Progenitor cell of endocrine pancreas (in vitro differentiated cells): ENCODE measurements at regions not wholly inside any gene's neighbourhood (a gene's known extent, or its start where the extent isn't known, plus 50 kb on each side); places are given as distances from the start of the nearest gene placed in this dataset.

Experiments used
- DNase-seq: peaks from one replicate; pipeline ENCODE4 v3.0.0; 2021; ENCODE audit warnings: low spot score; ENCODE audit not compliant: unreplicated experiment
- H3K27ac Mint-ChIP-seq: 2 replicates; pipeline ENCODE4 v1.8.0; 2021; ENCODE audit warnings: mild to moderate bottlenecking, moderate library complexity, mixed read lengths
- H3K27me3 Mint-ChIP-seq: 2 replicates; pipeline ENCODE4 v1.8.0; 2021; ENCODE audit warnings: mixed read lengths
- H3K36me3 Mint-ChIP-seq: 2 replicates; pipeline ENCODE4 v1.8.0; 2022; ENCODE audit warnings: mixed read lengths; ENCODE audit not compliant: insufficient read depth
- H3K4me1 Mint-ChIP-seq: 2 replicates; pipeline ENCODE4 v1.8.0; 2021; ENCODE audit warnings: low read depth, mixed read lengths
- H3K4me3 Mint-ChIP-seq: 2 replicates; pipeline ENCODE4 v1.8.0; 2021; ENCODE audit warnings: low read depth, mild to moderate bottlenecking, moderate library complexity, mixed read lengths
- H3K9me3 Mint-ChIP-seq: 2 replicates; pipeline ENCODE4 v1.8.0; 2021; ENCODE audit warnings: low read depth, mixed read lengths
- CTCF ChIP-seq: fragments of 200-600 bp; sonication (generic); IDR thresholded peaks from one replicate; pipeline ENCODE4 v1.5.0; 2021; ENCODE audit warnings: antibody characterized with exemption, mild to moderate bottlenecking; ENCODE audit not compliant: unreplicated experiment

- no peak overlapping the region for H3K27ac Mint-ChIP-seq
- peaks cover 3% of the 10 kb centered on the region for H3K9me3 Mint-ChIP-seq
- no peak overlapping the region for H3K4me3 Mint-ChIP-seq
- H3K36me3 Mint-ChIP-seq = no peaks in the 10 kb centered on the region
- no peaks in the 10 kb centered on the region for H3K4me1 Mint-ChIP-seq
- DNase-seq = peak; percentile 51
- TF ChIP-seq CTCF = peak; percentile 81
- peaks cover 17% of the 10 kb centered on the region for H3K27me3 Mint-ChIP-seq
These were observed 64.5 kb upstream of the RBFOX1 start for GRCh38 chr16:7268182-7268581.

- DNase-seq = no peak
- Mint-ChIP-seq H3K36me3 (no peaks in the 10 kb centered on the region), H3K4me3 (no peak overlapping the region), H3K4me1 (no peaks in the 10 kb centered on the region), H3K9me3 (no peaks in the 10 kb centered on the region), H3K27ac (no peak overlapping the region), H3K27me3 (peaks cover 44% of the 10 kb centered on the region)
- TF ChIP-seq CTCF = no peak
These were observed 75.6 kb upstream of the RBFOX1 start for GRCh38 chr16:7257016-7257415.

- Mint-ChIP-seq H3K9me3 (no peaks in the 10 kb centered on the region), H3K36me3 (no peaks in the 10 kb centered on the region), H3K4me3 (no peak overlapping the region), H3K27ac (peak overlapping the region; percentile 21), H3K4me1 (peaks cover 2% of the 10 kb centered on the region), H3K27me3 (peaks cover 41% of the 10 kb centered on the region)
- no peak for TF ChIP-seq CTCF
- peak; percentile 48 for DNase-seq
These were observed 86.1 kb upstream of the RBFOX1 start for GRCh38 chr16:7246578-7246977.

GRCh38 chr16:7239547-7239946, 93.1 kb upstream of the RBFOX1 start:
- no peaks in the 10 kb centered on the region for H3K36me3 Mint-ChIP-seq
- H3K27ac Mint-ChIP-seq = no peak overlapping the region
- H3K9me3 Mint-ChIP-seq = no peaks in the 10 kb centered on the region
- no peak for TF ChIP-seq CTCF
- H3K4me1 Mint-ChIP-seq = no peaks in the 10 kb centered on the region
- no peak overlapping the region for H3K4me3 Mint-ChIP-seq
- H3K27me3 Mint-ChIP-seq = peaks cover 23% of the 10 kb centered on the region
- DNase-seq = no peak

GRCh38 chr16:7236824-7237410, 95.7 kb upstream of the RBFOX1 start:
- no peak for DNase-seq
- Mint-ChIP-seq H3K4me1 (no peaks in the 10 kb centered on the region), H3K27me3 (peaks cover 13% of the 10 kb centered on the region), H3K27ac (no peak overlapping the region), H3K9me3 (no peaks in the 10 kb centered on the region), H3K36me3 (no peaks in the 10 kb centered on the region), H3K4me3 (no peak overlapping the region)
- no peak for TF ChIP-seq CTCF
